Tongue (tissue), 1 donor: ENCODE measurements at regions not wholly inside any gene's neighbourhood (a gene's known extent, or its start where the extent isn't known, plus 50 kb on each side); places are given as distances from the start of the nearest gene placed in this dataset.
"Not testable (repeated sequence)": the region's sequence is repeated elsewhere in the genome, so short reads cannot be mapped to it uniquely, and the experiment has no call there.

Experiments
- DNase-seq: peaks from one replicate; pipeline ENCODE4 v3.0.0-alpha.2; 2015

DNA sequence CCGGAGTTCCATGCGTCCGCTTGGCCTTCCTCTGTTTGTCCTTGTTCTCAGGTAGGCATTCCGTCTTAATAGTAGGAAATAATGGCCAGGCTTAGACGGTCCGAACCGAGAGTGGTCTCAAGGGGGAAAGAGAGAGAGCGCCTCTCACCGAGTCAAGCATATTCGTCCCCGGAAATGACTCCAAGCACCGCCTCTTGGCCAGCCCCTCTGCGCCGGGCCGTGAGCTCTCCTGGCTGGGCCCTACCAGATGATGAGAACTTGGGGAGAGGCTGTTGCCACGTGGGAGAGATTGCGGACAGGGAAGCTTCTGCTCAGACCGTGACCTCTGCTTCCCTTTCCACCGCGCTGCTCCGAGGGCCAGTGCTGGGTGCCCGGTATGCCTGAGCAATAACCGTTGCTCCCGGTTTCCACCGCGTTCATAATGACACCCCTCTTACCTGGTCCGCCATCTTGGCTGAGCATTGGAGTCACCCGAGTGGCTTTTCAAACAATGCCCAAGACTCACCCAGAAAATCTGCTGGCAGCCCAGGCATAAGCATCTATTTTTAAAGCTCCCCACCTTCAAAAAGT lies 251.1 kb upstream of the SHH start:
- DNase-seq, result no peak

- DNase-seq, result no peak
Observed at GRCh38 chr7:156062286-156062685, 250.0 kb upstream of the SHH start.

- no peak for DNase-seq
Observed at GRCh38 chr7:156061689-156062255, 249.5 kb upstream of the SHH start.

GRCh38 chr7:156060925-156061324 lies 248.7 kb upstream of the SHH start:
- DNase-seq, result no peak

- DNase-seq, result no peak
Observed at GRCh38 chr7:156059369-156059768, 247.1 kb upstream of the SHH start.

GRCh38 chr7:156058248-156058647 lies 246.0 kb upstream of the SHH start:
- no peak for DNase-seq

GRCh38 chr7:156056534-156056933 lies 244.3 kb upstream of the SHH start:
- DNase-seq, result no peak

DNA sequence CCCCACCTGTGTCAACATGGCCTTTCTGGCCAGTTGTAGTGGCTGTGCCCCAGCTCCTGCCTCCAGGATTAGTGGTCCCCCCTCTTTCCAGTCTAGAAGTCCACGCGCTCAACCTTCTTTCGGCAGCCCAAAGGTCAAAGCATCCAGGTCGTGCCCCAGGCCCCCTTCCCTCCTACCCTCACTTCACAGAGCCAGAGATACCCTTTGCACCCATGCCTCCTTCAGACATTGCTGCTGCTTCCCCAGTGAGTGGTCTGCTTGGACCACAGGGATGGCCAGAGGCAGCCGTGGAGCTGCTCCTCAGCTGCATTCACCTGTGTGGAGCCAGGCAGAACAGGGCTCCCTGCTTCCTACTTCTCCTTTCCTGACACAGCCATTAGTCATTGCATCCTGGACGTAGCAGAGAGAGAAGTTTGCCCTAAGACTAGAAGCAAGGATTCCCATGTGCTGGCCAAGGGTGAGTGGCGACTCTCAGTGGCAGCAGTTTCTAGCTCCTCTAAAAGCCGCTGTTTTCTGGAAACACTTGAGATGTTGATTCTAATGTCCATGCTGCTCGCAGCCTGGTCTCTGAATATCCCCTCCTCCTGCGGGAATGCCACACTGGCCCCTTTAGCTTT lies 243.1 kb upstream of the SHH start:
- no peak for DNase-seq

DNA sequence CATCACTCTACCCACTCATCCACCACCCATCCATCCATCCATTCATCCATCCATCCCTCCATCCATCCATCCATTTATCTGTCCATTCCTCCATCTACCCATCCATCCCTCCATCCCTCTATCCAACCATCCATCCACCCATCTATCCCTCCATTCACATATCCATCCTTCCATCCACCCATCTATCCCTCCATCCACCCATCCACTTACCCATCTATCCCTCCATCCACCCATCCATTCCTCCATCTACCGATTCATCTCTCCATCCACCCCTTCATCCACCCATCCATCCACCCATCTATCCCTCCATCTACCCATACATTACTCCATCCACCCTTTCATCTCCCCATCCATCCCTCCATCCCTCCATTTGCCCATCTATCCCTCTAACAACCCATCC lies 239.6 kb upstream of the SHH start:
- DNase-seq, result no peak

GRCh38 chr7:156050636-156051569 lies 238.6 kb upstream of the SHH start:
- no peak for DNase-seq

GRCh38 chr7:156049366-156049765 lies 237.1 kb upstream of the SHH start:
- no peak for DNase-seq

- no peak for DNase-seq
Observed at GRCh38 chr7:156046031-156046560, 233.8 kb upstream of the SHH start.

DNA sequence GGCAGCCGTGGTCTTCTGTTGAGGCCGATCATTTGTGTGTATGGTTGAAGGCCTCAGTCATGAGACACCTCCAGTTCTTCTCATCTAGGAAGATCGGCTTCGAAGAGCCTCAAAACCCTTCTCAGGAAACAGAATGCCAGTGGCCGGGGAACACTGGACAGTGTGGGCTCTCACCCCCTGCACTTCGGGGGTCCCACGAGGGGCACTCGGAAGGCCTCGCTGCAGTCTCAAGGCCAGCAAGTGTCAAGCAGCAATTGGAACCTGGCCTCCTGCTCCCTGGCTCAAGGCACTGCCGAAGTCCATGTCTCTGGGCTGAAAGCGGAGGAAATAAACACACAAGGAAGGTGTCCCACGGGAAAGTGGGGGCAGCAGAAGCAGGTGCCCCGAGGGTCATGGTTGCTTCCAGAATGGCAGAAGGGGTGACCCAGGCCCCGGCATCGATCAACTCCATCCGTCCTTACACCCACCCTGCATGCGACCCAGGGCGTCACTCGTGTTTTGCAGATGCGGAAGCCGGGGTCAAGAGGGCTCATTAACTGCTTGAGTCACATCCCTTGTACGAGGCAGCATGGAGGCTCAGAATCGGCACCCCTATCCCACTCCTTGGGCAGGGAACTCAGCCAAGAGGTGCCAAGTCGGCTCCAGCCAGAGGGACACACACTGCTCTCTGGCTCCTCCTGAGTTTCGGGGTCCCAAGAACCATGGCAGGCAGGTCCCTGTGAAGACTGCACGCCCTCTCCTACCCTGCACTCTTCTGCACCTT lies 231.3 kb upstream of the SHH start:
- DNase-seq, result no peak

GRCh38 chr7:156041398-156041797 lies 229.1 kb upstream of the SHH start:
- DNase-seq, result no peak

DNA sequence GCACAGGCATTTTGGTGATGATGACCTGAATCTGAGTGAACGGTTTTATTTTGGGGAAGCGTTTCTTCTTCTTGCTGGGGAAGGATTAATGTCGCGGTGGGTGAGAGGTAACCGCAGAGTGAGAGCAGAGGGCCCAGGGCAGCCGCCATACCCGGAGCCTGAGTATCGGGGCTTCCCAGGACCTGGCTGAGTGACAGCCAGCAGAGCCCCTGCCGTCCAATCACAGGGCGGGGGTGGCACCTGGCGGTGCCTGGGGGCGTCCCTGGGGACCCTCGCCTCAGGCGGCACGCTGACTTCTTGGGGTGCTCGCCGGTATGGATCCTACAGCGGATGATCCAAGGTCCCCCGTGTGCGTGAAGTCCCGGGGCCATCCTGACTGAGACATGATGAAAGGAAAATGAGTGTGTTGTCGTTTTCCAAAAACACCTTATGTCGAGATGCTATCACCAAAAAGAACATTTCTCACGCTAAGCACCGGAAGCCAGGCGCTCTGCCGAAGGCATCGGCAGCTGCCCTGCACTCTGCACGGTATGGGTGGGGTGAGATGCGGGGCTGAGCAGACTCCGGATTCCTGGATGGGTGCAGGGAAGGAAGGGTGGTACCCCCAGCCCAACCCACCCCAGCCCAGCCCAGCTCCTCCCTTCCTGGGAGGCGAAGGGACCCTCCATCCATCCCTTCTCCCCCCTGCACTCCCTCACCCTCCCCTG lies 227.9 kb upstream of the SHH start:
- no peak for DNase-seq

GRCh38 chr7:156039194-156039593 lies 226.9 kb upstream of the SHH start:
- DNase-seq, result no peak

- DNase-seq, result no peak
Observed at GRCh38 chr7:156038345-156038744, 226.1 kb upstream of the SHH start.

DNA sequence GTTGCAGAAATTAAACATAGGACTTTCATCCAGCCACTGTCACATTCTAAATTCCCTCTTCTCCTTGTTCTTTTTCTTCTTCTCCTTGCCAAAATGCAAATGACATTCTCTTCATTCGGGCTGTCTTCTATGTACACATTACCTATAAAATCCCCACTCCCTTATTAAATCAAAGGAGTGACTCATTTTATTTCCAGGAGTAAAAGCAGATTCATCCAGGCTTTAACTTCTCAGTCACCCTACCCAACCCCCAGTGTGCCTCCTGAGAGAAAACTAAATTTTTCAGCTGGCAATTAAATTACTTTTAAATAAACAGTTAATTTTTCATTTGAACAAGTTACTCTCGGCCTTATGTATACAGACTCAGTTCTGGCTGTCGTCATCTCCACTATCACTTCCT lies 223.9 kb upstream of the SHH start:
- DNase-seq, result no peak

GRCh38 chr7:156035387-156035786 lies 223.1 kb upstream of the SHH start:
- not testable (repeated sequence) for DNase-seq

DNA sequence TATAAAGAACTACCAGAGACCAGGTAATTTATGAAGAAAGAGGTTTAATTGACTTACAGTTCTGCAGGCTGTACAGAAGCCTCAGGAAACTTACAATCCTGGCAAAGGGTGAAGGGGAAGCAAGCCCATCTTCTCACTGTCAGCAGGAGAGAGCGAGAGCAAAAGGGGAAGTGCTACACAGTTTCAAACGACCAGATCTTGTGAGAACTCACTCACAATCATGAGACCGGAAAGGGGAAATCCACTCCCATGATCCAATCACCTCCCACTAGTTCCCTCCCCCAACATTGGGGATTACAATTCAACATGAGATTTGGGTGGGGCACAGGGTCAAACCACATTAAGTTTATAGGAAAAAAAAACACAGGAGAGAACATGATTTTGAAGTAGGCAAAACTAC lies 222.1 kb upstream of the SHH start:
- DNase-seq, result no peak

- no peak for DNase-seq
Observed at GRCh38 chr7:156032973-156033372, 220.7 kb upstream of the SHH start.
